Inflammatory macrophage treated with lipopolysaccharide for 1 hour (primary cell): ENCODE measurements at regions not wholly inside any gene's neighbourhood (a gene's known extent, or its start where the extent isn't known, plus 50 kb on each side); places are given as distances from the start of the nearest gene placed in this dataset.
"Not testable (repeated sequence)": the region's sequence is repeated elsewhere in the genome, so short reads cannot be mapped to it uniquely, and the experiment has no call there.

ENCODE experiments used
- DNase-seq, 2 donors: peaks; one replicate each; pipeline ENCODE4 v3.0.0-alpha.2; 2020 to 2022

GRCh38 chr3:164927728-164928127, 150.6 kb downstream of the SI start:
- no peak for DNase-seq

- DNase-seq: no peak
These were observed 159.4 kb downstream of the SI start for GRCh38 chr3:164918905-164919304.

- no peak for DNase-seq
These were observed 165.4 kb downstream of the SI start for GRCh38 chr3:164912916-164913315.

GRCh38 chr3:164903820-164904451, 174.4 kb downstream of the SI start:
- no peak for DNase-seq

- no peak for DNase-seq
These were observed 181.0 kb downstream of the SI start for GRCh38 chr3:164897342-164897741.

GRCh38 chr3:164890061-164890460, 188.2 kb downstream of the SI start:
- DNase-seq: no peak

- no peak for DNase-seq
These were observed 195.1 kb downstream of the SI start for GRCh38 chr3:164883171-164883570.

GRCh38 chr3:164879201-164879600, 199.1 kb downstream of the SI start:
- DNase-seq: no peak

GRCh38 chr3:164864454-164864853, 213.8 kb downstream of the SI start:
- DNase-seq: no peak

- DNase-seq: no peak
These were observed 225.4 kb downstream of the SI start for GRCh38 chr3:164852866-164853265.

- DNase-seq: no peak
These were observed 226.4 kb downstream of the SI start for GRCh38 chr3:164851905-164852304.

- DNase-seq: no peak
These were observed 227.1 kb downstream of the SI start for GRCh38 chr3:164851204-164851603.

- DNase-seq: no peak
These were observed 229.4 kb downstream of the SI start for GRCh38 chr3:164848923-164849322.

GRCh38 chr3:164845739-164846138, 232.6 kb downstream of the SI start:
- DNase-seq: no peak

- no peak for DNase-seq
These were observed 246.1 kb downstream of the SI start for GRCh38 chr3:164832216-164832615.

GRCh38 chr3:164818318-164818717, 260.0 kb downstream of the SI start:
- no peak for DNase-seq

GRCh38 chr3:164814106-164814505, 264.2 kb downstream of the SI start:
- no peak for DNase-seq

GRCh38 chr3:164812042-164812441, 266.3 kb downstream of the SI start:
- no peak for DNase-seq

GRCh38 chr3:164806188-164806587, 272.1 kb downstream of the SI start:
- no peak for DNase-seq

GRCh38 chr3:164794099-164794498, 284.2 kb downstream of the SI start:
- no peak for DNase-seq

- no peak for DNase-seq
These were observed 287.0 kb downstream of the SI start for GRCh38 chr3:164791263-164791662.

GRCh38 chr3:164784407-164784806, 293.9 kb downstream of the SI start:
- not testable (repeated sequence) for DNase-seq

GRCh38 chr3:164781755-164782154, 296.5 kb downstream of the SI start:
- no peak for DNase-seq

- DNase-seq: no peak
These were observed 298.5 kb downstream of the SI start for GRCh38 chr3:164779816-164780215.

- DNase-seq: no peak
These were observed 325.5 kb downstream of the SI start for GRCh38 chr3:164752812-164753211.

GRCh38 chr3:164748626-164749025, 329.7 kb downstream of the SI start:
- no peak for DNase-seq
